Heart left ventricle (tissue), 16 donors: ENCODE measurements at regions not wholly inside any gene's neighbourhood (a gene's known extent, or its start where the extent isn't known, plus 50 kb on each side); places are given as distances from the start of the nearest gene placed in this dataset.

ENCODE experiments used
- ATAC-seq, 4 donors: fragments of 200-7000 bp; cut with Tn5 transposase; one replicate each; pipeline ENCODE4 v1.9.1; 2020 to 2022; ENCODE audit warnings: moderate library complexity in 4 of 4, mild to moderate bottlenecking in 3 of 4, moderate number of reproducible peaks in 1 of 4
- DNase-seq, 5 donors: peaks; one replicate each; pipeline ENCODE4 v3.0.0-alpha.2; 2020
- H3K27ac ChIP-seq, 12 donors: fragments of 200-600 bp; sonication (generic) in 4 of 12; one replicate each; pipeline versions ENCODE4 v1.5.0 to v1.8.0; 2016 to 2022; ENCODE audit warnings: mild to moderate bottlenecking in 2 of 12
- H3K27me3 ChIP-seq, 9 donors: fragments of 200-600 bp; sonication (generic) in 2 of 9; one replicate each; pipeline versions ENCODE4 v1.5.1 to v1.8.0; 2016 to 2022; ENCODE audit warnings: mild to moderate bottlenecking in 3 of 9
- H3K36me3 ChIP-seq, 9 donors: fragments of 200-600 bp; sonication (generic) in 2 of 9; one replicate each; pipeline versions ENCODE4 v1.5.0 to v1.8.0; 2018 to 2022; ENCODE audit warnings: mild to moderate bottlenecking in 2 of 9
- H3K4me1 ChIP-seq, 12 donors: fragments of 200-600 bp; sonication (generic) in 4 of 12; one replicate each; pipeline versions ENCODE4 v1.5.0 to v1.8.0; 2016 to 2022; ENCODE audit warnings: mild to moderate bottlenecking in 3 of 12
- H3K4me3 ChIP-seq, 12 donors: fragments of 200-600 bp; sonication (generic) in 4 of 12; one replicate each; pipeline versions ENCODE4 v1.5.0 to v1.8.0; 2017 to 2022; ENCODE audit warnings: mild to moderate bottlenecking in 9 of 12, moderate library complexity in 4 of 12
- H3K9me3 ChIP-seq, 12 donors: fragments of 200-600 bp; sonication (generic) in 4 of 12; one replicate each; pipeline versions ENCODE4 v1.5.0 to v1.8.0; 2016 to 2022; ENCODE audit warnings: mild to moderate bottlenecking in 1 of 12
- POLR2A ChIP-seq, 2 donors: fragments of 450-650 bp; IDR thresholded peaks; one replicate each; pipeline ENCODE4 v1.6.1; 2017; ENCODE audit warnings: antibody characterized with exemption in 2 of 2, mild to moderate bottlenecking in 2 of 2, moderate library complexity in 2 of 2
- WGBS, 4 donors: extraction: QIAGEN DNeasy Blood & Tissue Kit in 2 of 4; methylation state at CpG; one replicate each; pipeline versions ENCODE4 v1.1.5 to v1.1.7; 2013 to 2018; 5-methylcytosine and 5-hydroxymethylcytosine counted together
- intact Hi-C, 10 donors: fragments of 100-400 bp; cut with DNase I; formaldehyde crosslinking; loops; one replicate each; pipeline versions ENCODE4 v1.11.1 to v1.14.2; 2022
- TF ChIP-seq, protein P1 (sequence below), 12 donors: fragments of 200-600 bp; sonication (generic) in 4 of 12; IDR thresholded peaks; one replicate each; pipeline versions ENCODE4 v1.5.0 to v1.8.0; 2018 to 2022; ENCODE audit warnings: antibody characterized with exemption in 12 of 12, mild to moderate bottlenecking in 5 of 12
- donor health status: ischemic (EF 13 %, LVEDD 7.1; RV severe dilation, severe dysfunction).
- donor health status: healthy with polysubstance abuse.
- donor health status: DM: no; HTN: yes; CAD: no.
- donor health status: DM: no; HTN: no; CAD: no.
- donor health status: ischemic (EF 25% LVEDD 6.9; RV normal size, moderate dysfunction).
- donor health status: ischemic (EF 25% LVEDD 5.7; RV mildly dilated, moderate dysfunction).
- donor health status: healthy.
- donor health status: DM: yes; HTN: yes; CAD: no.
- donor health status: ischemic (EF 35%, LVEDD 5.7; RV mildly dilated, moderate dysfunction).
- donor health status: nonischemic (EF 11% LVEDD 7.7; RV severe dilation, severe dysfunction).
- donor health status: DM: yes; HTN: yes; CAD: no.
- donor health status: PGD.
- donor health status: ischemic (EF 29% LVEDD 5.4; RV normal size, mild dysfunction).
- donor health status: nonischemic (EF 23%, LVEDD 6.1; RV moderate dilation, normal function).

DNA sequence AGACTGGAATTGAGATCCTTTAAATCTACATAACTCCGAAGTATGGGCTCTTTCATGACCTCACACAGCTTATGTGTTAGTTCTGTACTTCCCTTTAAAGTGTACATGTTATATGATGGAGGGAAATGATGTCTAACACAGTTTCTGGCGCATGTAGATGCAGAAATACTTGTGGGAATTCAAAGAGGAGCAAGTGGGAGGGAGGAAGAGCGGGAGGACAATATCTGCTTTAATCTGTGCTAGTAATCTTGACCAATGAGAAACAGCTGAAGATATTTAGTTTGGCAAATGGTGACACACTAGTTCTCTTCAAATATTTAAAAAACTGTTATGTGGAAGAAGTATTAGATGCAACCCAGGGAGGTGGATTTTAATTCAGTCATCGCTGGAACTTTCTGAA, 62.9 kb upstream of the PLEKHG1 start:
- H3K27ac ChIP-seq, result peak overlapping the region in 8 of 12 donors; percentile 14 to 85 (median 59)
- DNase-seq (no peak), ATAC-seq (peak in 2 of 4 donors; percentile 21 to 30)
- no peak for TF ChIP-seq POLR2A (IDR thresholded peaks at IDR 0.05)
- TF ChIP-seq, protein P1, sequence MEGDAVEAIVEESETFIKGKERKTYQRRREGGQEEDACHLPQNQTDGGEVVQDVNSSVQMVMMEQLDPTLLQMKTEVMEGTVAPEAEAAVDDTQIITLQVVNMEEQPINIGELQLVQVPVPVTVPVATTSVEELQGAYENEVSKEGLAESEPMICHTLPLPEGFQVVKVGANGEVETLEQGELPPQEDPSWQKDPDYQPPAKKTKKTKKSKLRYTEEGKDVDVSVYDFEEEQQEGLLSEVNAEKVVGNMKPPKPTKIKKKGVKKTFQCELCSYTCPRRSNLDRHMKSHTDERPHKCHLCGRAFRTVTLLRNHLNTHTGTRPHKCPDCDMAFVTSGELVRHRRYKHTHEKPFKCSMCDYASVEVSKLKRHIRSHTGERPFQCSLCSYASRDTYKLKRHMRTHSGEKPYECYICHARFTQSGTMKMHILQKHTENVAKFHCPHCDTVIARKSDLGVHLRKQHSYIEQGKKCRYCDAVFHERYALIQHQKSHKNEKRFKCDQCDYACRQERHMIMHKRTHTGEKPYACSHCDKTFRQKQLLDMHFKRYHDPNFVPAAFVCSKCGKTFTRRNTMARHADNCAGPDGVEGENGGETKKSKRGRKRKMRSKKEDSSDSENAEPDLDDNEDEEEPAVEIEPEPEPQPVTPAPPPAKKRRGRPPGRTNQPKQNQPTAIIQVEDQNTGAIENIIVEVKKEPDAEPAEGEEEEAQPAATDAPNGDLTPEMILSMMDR (IDR thresholded peaks at IDR 0.05), result no peak
- H3K4me1 ChIP-seq, result peaks cover 0 to 27% (median 12%) of the 10 kb centered on the region in 12 donors
- WGBS, 4 donors, result 69 to 81% (median 76%) methylated on average over 4 of the region's 4 CpGs
- H3K27me3 ChIP-seq, result no peaks in the 10 kb centered on the region
- no peak overlapping the region for H3K4me3 ChIP-seq
- no peaks in the 10 kb centered on the region for H3K36me3 ChIP-seq
- H3K9me3 ChIP-seq, result no peaks in the 10 kb centered on the region
- intact Hi-C loops, result loop anchor here in 1 of 10 donors (5.0 kb wide), 1 partner anchor 110 kb away; no protein-coding TSS in a partner anchor

DNA sequence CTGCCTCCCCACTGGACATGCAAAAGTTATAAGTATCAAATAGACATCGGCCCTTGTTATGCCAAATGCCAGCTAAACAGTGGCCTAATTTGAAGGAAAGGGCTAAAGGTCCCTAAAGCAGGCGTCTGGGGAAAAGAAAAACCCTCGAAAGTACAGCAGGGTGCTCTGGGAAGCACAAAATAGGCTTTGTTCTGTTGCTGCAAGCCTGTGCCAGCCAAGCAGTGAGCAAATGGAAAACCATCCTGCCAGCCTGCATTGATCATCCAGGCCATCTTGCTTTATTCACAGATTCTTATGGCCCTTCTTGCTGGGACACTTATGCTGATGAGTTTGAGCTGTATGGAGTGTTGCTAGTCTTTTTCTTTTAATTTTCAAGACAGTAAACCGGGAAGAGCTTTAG, 62.2 kb upstream of the PLEKHG1 start:
- ATAC-seq (no peak), DNase-seq (no peak)
- 59 to 75% (median 68%) methylated on average over 4 of the region's 4 CpGs for WGBS, 4 donors
- no peaks in the 10 kb centered on the region for H3K27me3 ChIP-seq
- peak overlapping the region in 10 of 12 donors; percentile 14 to 85 (median 50) for H3K27ac ChIP-seq
- peaks cover 0 to 27% (median 12%) of the 10 kb centered on the region in 12 donors for H3K4me1 ChIP-seq
- intact Hi-C loops, result loop anchor here in 1 of 10 donors (5.0 kb wide), 1 partner anchor 110 kb away; no protein-coding TSS in a partner anchor
- no peak overlapping the region for H3K4me3 ChIP-seq
- TF ChIP-seq, protein P1 (IDR thresholded peaks at IDR 0.05), result no peak
- no peak for TF ChIP-seq POLR2A (IDR thresholded peaks at IDR 0.05)
- H3K36me3 ChIP-seq, result no peaks in the 10 kb centered on the region
- no peaks in the 10 kb centered on the region for H3K9me3 ChIP-seq

DNA sequence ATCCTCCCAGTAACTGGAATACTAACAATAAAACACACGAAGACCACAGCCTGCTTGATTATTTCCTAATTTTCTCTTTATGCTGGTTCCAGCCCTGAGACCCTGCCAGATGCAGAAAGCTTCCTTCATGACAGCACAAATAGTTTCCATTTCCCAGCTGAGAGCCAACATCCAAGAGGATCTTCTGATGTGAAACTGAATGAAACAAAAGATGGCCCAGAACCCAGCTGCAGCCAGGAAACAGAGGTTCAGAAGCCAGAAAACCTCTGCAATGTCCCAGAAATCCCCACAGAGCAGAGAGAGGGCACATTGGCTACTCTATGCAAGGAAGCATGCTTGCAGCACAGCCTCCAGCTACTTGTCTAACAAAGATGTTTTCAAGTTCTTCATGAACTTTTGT, 61.8 kb upstream of the PLEKHG1 start:
- ATAC-seq (peak; percentile 47 to 84 (median 65)), DNase-seq (peak in 3 of 5 donors; percentile 35 to 56 (median 54))
- Histone ChIP-seq H3K36me3 (no peaks in the 10 kb centered on the region), H3K27me3 (no peaks in the 10 kb centered on the region), H3K9me3 (no peaks in the 10 kb centered on the region), H3K4me1 (peaks cover 0 to 27% (median 12%) of the 10 kb centered on the region in 12 donors), H3K4me3 (no peak overlapping the region), H3K27ac (peak overlapping the region in 10 of 12 donors; percentile 14 to 85 (median 50))
- no peak for TF ChIP-seq POLR2A (IDR thresholded peaks at IDR 0.05)
- TF ChIP-seq, protein P1 (IDR thresholded peaks at IDR 0.05), result no peak
- intact Hi-C loops, result loop anchor here in 1 of 10 donors (5.0 kb wide), 1 partner anchor 111 kb away; no protein-coding TSS in a partner anchor
- WGBS, 4 donors, result 17 to 50% (median 45%) methylated on average over 1 of the region's 1 CpG

DNA sequence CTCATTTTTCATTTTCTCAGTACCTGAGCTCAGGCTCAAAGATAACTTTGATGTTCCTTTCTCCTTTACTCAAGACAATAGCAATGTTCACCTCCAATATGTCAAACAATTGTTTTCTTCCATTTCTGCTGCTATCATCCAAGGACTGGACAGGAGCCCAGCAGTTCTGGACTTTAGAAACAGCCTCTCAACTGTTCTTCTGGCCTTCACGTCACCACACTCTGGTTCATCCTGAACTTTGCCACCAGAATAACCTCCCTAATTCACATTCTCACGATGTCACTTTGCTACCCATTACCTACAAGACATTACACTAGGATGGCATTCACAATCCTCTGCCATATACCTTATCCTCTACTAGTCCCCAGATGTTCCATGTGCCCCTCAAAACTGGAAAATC, 60.6 kb upstream of the PLEKHG1 start:
- ATAC-seq (no peak), DNase-seq (no peak)
- Histone ChIP-seq H3K27ac (peak overlapping the region in 2 of 12 donors; percentile 73 to 85), H3K4me1 (peaks cover 0 to 27% (median 12%) of the 10 kb centered on the region in 12 donors), H3K36me3 (no peaks in the 10 kb centered on the region), H3K4me3 (no peak overlapping the region), H3K9me3 (no peaks in the 10 kb centered on the region), H3K27me3 (no peaks in the 10 kb centered on the region)
- 92 to 98% (median 96%) methylated on average over 2 of the region's 2 CpGs for WGBS, 4 donors
- no peak for TF ChIP-seq POLR2A (IDR thresholded peaks at IDR 0.05)
- TF ChIP-seq, protein P1 (IDR thresholded peaks at IDR 0.05), result no peak
- intact Hi-C loops, result loop anchor here in 1 of 10 donors (5.0 kb wide), 1 partner anchor 112 kb away; no protein-coding TSS in a partner anchor
